HFF-Myc (cell line): ENCODE measurements at regions not wholly inside any gene's neighbourhood (a gene's known extent, or its start where the extent isn't known, plus 50 kb on each side); places are given as distances from the start of the nearest gene placed in this dataset.

Experiments used
- DNase-seq: peaks from one replicate; pipeline ENCODE4 v3.0.0-alpha.2; 2011; ENCODE audit warnings: low read depth; ENCODE audit errors: extremely low read depth
- H3K4me3 ChIP-seq: replicated peaks from 2 replicates; pipeline ENCODE4 v1.5.1; 2011; ENCODE audit warnings: low read depth, mild to moderate bottlenecking, control low read depth, low read length
- TF ChIP-seq, protein P1 (sequence below): IDR thresholded peaks from 2 replicates; pipeline ENCODE4 v1.5.1; 2012; ENCODE audit warnings: mild to moderate bottlenecking, low read depth, low read length, control low read depth; ENCODE audit errors: missing control alignments

DNA sequence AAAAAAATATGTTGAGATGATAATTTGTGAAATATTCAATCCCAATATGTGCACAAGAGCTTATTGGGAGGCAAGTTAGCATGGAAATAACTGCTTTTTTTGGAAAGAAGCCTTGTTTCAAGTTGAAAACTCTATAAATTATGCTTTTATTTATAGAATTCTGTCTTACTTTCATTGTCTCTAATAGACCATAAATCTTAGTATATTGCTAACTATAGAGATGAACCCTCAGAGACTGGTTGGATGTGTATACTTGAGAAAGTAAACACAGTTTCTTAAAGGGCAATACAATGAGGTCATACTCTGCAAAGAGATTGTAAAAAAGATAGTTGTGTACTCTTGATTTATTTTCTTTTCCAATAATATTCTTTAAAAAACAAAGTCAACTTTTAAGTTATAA, 530.3 kb downstream of the SPATA31D1 start:
- DNase-seq = no peak
- TF ChIP-seq, protein P1, sequence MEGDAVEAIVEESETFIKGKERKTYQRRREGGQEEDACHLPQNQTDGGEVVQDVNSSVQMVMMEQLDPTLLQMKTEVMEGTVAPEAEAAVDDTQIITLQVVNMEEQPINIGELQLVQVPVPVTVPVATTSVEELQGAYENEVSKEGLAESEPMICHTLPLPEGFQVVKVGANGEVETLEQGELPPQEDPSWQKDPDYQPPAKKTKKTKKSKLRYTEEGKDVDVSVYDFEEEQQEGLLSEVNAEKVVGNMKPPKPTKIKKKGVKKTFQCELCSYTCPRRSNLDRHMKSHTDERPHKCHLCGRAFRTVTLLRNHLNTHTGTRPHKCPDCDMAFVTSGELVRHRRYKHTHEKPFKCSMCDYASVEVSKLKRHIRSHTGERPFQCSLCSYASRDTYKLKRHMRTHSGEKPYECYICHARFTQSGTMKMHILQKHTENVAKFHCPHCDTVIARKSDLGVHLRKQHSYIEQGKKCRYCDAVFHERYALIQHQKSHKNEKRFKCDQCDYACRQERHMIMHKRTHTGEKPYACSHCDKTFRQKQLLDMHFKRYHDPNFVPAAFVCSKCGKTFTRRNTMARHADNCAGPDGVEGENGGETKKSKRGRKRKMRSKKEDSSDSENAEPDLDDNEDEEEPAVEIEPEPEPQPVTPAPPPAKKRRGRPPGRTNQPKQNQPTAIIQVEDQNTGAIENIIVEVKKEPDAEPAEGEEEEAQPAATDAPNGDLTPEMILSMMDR = no peak
- no peak overlapping the region for H3K4me3 ChIP-seq

DNA sequence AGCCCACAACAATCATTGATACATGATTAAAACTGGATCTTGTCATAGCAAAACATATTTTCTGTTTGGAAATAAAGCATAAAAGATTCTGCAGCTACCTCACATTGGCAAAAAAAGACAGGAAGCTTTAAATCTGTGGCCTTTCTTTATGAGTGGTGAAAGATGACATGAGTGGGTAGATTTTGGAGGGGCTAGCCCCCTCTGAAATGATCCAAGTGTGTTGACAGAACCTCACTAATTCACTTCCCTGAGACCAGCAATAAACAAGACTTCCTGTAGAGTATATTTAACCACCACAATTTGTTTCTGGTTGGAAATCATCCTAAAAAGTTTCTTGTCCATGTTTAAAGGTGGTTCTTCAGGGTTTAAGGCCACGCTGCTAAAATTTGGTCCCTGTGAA, 530.8 kb downstream of the SPATA31D1 start:
- no peak overlapping the region for H3K4me3 ChIP-seq
- DNase-seq = no peak

DNA sequence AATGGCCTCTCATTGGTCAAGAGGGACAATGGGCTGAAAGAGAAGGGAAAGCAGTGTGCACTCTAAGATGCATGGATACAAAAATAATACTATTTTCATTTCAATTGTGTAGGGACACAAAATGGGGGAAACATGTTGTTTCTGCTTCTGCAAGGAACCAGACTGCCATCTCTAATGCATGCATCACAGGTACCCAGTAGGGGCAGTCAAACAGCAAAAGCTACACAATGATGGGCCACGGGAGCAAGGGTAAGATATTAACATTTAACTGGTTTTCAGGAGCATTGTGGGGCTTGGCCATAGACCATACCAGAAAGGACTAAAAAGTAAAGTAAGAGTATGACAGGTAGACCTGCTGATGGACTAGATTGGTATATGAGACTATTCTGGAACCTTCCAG, 535.8 kb downstream of the SPATA31D1 start:
- TF ChIP-seq, protein P1 = peak; percentile 7
- H3K4me3 ChIP-seq = no peak overlapping the region
- DNase-seq = no peak

More for the DNA sequence above, 530.8 kb downstream of the SPATA31D1 start:
- TF ChIP-seq, protein P1 = no peak

DNA sequence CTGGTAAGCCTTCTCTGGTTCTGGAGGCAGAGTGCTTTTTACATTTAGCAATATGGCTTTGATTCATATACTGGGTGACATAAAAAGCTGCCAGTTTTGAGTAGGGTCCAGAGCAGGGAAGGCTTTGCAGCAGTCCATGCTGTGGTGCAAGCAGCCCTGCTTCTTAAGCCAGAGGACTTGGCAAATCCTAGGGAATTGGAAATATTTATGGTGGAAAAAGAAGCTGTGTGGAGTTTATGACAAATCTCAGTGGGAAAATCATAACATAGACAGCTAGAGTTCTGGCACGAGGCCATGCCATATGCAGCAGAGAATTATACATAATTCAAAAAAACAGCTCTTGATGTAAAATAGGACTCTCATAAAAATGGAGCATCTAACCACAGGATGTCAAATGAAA, 536.4 kb downstream of the RASEF start:
- no peak for DNase-seq
- no peak overlapping the region for H3K4me3 ChIP-seq
- TF ChIP-seq, protein P1 = no peak

DNA sequence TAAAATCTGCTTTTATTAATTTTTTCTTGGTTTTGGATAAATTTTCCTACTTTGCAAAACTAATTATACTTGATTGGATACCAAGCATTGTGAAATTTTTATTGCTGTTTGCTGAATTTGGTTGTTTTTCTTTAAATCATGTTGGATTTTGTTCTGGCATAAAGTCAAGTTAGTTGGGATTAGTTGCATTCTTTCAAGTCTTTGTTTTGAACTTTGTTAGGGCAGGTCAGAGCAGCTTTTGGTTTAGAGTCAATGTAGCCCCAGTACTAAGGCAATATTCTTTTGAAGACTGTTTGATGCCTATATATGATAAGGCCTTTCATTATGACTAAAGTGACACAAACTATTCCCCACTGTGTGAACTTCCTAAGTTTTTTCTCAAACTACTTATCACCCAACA, 531.1 kb downstream of the RASEF start:
- TF ChIP-seq, protein P1 = no peak
- DNase-seq = no peak
- no peak overlapping the region for H3K4me3 ChIP-seq

DNA sequence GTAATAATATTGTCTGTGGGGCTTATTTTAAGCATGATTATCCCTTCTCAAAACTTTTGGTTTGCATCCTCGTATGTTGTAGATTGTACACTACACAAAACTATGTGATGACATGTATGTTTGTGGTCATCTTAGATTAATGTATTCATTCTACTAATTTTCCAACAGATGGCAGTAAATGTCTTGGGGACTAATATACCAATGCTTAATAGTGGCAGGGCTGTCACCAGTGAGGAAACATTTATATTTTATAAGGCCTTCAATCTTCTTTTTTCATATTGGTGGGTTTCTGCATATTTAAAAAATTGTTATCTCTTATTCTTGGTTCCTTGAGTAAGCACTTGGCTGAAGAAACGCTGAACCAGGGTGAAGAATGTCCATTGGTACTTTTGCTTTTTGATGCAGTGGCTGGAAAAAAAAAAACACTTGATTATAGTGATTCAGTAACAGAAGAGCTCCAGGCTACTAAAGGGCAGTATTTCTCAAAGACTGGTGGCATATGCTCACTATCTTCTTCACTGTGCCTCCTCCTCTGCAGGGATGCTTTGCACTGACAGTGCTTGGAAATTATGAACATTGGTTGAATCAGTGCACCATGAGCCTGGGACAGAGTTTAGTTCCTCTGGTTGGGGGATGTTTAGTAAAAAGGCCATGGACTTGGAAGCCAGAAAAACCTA, 530.3 kb downstream of the RASEF start:
- DNase-seq = no peak
- no peak overlapping the region for H3K4me3 ChIP-seq
- TF ChIP-seq, protein P1 = no peak
